NCI-H2171 (cell line): ENCODE measurements at regions not wholly inside any gene's neighbourhood (a gene's known extent, or its start where the extent isn't known, plus 50 kb on each side); places are given as distances from the start of the nearest gene placed in this dataset.
"Not testable (repeated sequence)": the region's sequence is repeated elsewhere in the genome, so short reads cannot be mapped to it uniquely, and the experiment has no call there.

Experiments
- DNase-seq: peaks from one replicate; lab custom pipeline; 2025; lab: John Stamatoyannopoulos, UW

GRCh38 chr2:53362934-53363333 is 404.7 kb upstream of the CHAC2 start:
- DNase-seq, result no peak

DNA sequence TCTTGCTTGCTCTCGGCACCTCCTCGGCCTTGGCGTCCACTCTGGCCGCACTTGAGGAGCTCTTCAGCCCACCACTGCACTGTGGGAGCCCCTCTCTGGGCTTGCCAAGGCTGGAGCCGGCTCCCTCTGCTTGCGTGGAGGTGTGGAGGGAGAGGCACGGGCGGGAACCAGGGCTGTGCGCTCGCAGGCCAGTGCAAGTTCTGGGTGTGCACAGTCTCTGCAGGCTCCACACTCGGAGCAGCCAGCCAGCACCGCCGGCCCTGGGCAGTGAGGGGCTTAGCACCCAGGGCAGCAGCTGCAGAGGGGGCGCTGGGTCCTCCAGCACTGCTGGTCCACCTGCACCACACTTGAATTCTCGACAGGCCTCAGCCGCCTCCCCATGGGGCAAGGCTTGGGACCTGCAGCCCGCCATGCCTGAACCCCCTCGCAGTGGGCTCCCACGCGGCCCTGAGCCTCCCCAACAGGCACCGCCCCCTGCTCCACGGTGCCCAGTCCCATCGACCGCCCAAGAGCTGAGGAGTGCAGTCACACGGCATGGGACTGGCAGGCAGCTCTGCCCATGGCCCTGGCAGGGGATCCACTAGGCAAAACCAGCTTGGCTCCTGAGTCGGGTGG is 411.2 kb upstream of the CHAC2 start:
- DNase-seq, result no peak

DNA sequence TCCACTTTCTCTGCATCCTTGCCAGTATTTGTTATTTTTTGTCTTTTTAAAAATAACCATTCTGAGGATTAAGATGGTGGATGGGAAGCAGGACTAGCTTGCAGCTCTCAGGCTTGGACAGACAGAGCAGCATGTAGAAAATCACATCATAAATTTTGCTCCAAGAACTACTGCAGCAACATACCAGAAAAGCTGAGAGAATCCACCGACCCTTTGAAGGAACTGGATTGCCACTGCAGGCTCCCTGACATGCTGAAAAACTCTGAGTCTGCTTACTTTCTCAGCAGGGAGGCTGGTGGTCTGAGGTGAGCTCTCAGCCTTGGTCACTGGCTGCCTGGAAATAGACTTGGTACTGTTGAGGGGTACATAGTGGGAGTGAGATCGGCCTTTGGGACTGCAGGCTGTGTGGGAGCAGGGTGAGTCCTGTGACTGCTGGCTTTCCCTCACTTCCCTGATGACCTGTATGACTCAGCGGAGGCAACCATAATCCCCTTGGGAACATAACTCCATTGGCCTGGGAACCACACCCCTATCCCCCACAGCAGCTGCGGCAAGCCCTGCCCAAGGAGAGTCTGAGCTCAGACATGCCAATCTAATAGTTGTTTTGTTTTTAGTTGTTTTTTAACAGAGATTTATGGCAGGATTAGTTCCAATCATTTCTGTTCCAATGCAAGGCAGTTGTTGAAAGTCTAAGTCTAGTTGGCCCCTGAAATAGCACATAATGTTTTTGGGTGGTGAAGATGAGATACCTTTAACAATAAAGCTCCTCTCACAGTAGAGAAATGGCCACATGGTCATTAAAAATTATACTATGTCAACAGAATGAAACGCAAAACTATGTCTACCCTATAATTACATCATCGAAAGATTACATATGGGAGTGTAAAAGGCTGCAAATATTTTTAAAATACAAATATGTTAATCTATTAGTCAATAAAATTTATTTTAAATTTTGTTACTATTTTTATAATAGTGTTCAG is 414.2 kb upstream of the CHAC2 start:
- DNase-seq, result no peak

GRCh38 chr2:53347269-53347668 is 420.3 kb upstream of the CHAC2 start:
- DNase-seq, result no peak

DNA sequence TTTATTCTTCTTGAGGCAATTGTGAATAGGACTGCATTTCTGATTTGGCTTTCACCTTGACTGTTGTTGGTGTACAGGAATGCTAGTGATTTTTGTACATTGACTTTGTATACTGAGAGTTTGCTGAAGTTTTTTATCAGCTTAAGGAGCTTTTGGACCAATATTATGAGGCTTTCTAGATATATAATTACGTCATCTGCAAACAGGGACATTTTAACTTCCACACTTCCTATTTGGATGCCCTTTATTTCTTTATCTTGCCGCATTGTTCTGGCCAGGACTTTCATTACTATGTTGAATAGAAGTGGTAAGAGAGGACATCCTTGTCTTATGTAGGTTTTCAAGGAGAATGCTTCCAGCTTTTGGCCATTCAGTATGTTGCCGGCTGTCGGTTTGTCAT is 425.4 kb upstream of the CHAC2 start:
- no peak for DNase-seq

DNA sequence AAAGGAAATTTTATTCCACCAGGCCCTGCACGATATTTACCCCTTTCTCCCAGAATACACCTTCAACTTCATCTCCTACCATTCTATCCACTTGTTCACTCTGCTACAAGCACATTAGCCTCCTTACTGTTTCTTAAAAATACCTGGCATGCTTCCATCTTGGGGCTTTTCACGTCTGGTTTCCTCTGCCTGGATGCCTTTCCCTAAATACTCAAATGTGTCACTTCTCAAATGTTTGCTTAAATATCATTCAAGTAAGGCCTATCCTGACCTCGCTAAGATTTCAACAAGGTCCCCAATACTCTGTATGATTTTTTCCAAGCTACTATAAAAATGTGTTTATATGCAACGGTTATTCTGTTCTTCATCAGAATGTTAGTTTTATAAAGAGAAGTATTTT is 433.0 kb upstream of the CHAC2 start:
- no peak for DNase-seq

GRCh38 chr2:53331667-53332066 is 435.9 kb upstream of the CHAC2 start:
- no peak for DNase-seq

DNA sequence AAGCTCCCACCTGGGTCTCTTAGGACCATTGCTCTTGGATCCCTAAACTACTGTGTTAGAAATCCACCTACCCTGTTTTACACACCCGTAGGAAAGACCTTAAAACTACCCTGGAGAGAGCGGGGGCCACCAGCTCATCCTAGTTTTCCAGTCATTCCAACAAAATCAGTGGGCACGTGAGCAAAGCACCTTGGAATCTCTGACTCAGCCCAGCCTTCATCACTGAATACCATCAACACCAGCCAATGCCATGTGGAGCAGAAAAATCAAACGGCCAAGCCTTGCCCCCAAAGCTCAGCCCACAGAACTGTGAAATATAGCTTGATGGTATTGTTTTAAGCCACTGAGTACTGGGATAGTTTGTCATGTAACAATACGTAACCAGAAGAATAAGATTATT is 449.7 kb upstream of the CHAC2 start:
- DNase-seq, result no peak

GRCh38 chr2:53315149-53315548 is 452.5 kb upstream of the CHAC2 start:
- no peak for DNase-seq

DNA sequence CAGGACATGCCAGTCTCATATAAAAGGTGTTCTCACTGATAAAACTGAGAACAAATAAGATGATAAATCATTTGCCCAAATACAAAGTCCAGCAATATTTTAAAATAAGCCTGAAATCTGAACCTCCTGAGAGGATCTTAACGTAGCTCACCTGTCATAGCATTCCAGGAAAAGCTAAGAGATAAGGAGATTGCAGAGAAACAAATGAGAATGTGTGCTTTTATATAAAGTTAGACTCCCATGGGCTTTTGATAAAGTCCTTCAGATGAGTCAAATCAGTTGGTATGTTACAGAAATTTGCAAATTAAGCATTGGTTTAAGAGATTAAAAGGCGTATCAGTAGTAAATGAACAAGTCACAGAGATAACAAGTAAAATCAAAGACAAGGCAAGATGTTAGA is 452.9 kb upstream of the CHAC2 start:
- DNase-seq, result no peak

GRCh38 chr2:53313644-53314043 is 454.0 kb upstream of the CHAC2 start:
- not testable (repeated sequence) for DNase-seq

DNA sequence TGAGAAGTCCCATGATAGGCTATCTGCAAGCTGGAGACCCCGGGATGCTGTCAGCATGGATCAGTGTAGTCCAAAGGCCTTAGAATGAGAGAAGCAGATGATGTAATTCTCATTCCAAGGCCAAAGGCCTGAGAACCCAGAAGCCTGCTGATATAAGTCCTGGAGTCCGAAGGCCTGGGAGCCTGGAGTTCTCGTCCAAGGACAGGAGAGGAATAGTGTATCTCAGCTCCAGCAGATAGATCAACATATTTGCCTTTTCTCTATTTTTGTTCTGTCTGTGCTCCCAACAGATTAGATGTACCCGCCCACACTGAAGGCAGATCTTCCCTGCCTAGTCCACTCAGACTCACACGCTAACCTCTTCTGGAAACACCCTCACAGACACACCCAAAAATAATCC is 454.9 kb upstream of the CHAC2 start:
- DNase-seq, result no peak

- DNase-seq, result no peak
These were observed 455.4 kb upstream of the CHAC2 start for GRCh38 chr2:53312181-53312580.

GRCh38 chr2:53303012-53303578 is 464.5 kb upstream of the CHAC2 start:
- DNase-seq, result no peak

- no peak for DNase-seq
These were observed 465.1 kb upstream of the CHAC2 start for GRCh38 chr2:53302455-53302854.

DNA sequence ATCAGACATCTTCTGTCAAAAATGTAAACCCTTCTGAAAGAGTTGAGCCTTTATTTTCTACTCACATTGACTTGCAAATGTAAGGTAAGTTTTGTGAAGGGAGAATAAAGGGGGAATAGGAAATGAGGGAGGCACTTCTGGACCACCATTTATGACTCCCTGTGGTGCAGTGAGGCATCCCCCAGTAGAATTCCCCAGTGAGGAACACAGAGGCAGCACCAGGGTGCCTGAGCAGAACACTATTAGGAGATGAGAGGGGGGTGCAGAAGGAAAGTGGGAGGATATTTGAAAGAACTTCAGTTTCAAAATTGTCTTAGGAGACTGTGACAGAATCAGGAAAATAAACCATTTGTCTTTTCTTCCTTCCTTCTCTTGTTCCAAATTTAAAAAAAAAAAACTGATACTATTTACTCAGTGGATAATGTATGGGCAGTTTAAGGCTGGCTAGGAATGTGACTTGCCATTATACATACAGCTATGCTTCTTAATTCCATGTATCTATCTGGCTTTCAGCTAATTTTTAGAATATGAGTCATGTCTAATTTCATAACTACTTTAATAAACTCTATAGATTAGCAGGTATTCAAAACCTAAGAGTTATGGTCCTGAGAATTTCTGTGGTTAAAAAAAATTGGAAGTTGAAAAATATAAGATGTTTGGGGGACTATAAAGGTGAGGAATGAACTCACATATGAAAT is 478.1 kb upstream of the CHAC2 start:
- no peak for DNase-seq

- no peak for DNase-seq
These were observed 481.3 kb upstream of the CHAC2 start for GRCh38 chr2:53286345-53286744.

GRCh38 chr2:53275743-53276142 is 491.9 kb upstream of the CHAC2 start:
- DNase-seq, result no peak

- DNase-seq, result no peak
These were observed 499.0 kb upstream of the CHAC2 start for GRCh38 chr2:53268626-53269025.

GRCh38 chr2:53268086-53268485 is 499.5 kb upstream of the CHAC2 start:
- DNase-seq, result no peak

DNA sequence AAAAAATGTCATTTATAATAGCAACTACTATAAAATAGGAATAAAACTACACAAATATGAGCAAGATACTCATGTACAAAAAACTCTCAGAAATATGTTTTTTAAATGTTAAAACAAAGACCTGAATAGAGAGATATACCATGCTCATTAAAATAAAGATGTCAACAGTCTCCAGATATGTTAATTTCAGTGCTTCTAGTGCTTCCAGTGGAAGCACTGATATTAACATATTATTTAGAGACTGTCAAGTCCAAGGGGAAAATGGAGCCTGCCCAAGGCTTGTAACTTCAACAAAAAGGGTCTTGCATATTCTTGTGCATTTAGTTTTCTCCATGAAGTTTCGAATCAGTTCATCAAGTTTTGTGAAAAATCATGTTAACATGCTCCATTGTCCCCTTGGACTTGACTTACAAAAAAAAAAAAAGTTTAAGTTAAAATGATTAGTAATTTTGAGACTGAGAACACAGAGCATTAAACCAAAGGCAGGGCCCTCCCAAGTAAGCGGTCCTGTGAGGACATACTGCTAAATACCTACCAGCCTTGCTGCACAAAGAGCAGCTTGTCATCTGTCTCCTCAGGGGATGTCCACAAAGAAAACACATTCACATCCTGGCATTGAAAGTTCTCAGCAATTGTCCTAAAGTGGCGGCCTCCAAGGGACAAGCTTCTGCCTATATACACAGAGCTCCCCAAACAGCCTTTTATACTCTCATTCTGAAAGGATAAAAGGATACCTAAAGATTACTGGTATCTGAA is 501.9 kb upstream of the CHAC2 start:
- DNase-seq, result no peak

DNA sequence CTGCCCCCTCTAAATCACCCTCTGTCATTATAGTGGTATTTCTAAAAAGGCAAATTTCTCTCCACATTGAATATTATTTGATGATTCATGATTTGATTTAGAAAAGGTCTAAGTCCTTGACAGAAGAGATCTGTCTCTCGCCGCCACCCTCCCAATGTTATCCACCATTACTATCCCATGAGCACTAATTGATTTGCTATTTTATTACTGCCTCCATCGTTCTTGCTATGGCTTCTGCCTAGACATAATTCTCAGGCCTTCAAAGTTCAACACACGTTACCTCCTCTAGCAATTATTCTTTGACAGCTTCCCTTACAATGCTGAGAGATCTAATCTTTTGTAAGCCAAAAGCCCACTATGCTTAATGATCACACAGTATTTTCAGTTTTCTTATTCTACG is 507.0 kb upstream of the CHAC2 start:
- no peak for DNase-seq
